Testis (tissue), 2 donors: ENCODE measurements at regions not wholly inside any gene's neighbourhood (a gene's known extent, or its start where the extent isn't known, plus 50 kb on each side); places are given as distances from the start of the nearest gene placed in this dataset.

ENCODE experiments used
- DNase-seq: peaks from one replicate; pipeline ENCODE4 v3.0.0-alpha.2; 2019
- H3K27ac ChIP-seq, 2 donors: fragments of 200-600 bp; sonication (generic); one replicate each; pipeline ENCODE4 v1.5.1; 2019
- H3K27me3 ChIP-seq: fragments of 200-600 bp; sonication (generic); one replicate; pipeline ENCODE4 v1.5.1; 2019
- H3K36me3 ChIP-seq: fragments of 200-600 bp; sonication (generic); one replicate; pipeline ENCODE4 v1.5.1; 2017; ENCODE audit warnings: low read depth; ENCODE audit errors: missing control alignments
- H3K4me1 ChIP-seq: fragments of 200-600 bp; sonication (generic); one replicate; pipeline ENCODE4 v1.5.1; 2019
- H3K4me3 ChIP-seq, 2 donors: fragments of 200-600 bp; sonication (generic); one replicate each; pipeline ENCODE4 v1.5.1; 2017 to 2019
- H3K9me3 ChIP-seq: fragments of 200-600 bp; sonication (generic); one replicate; pipeline ENCODE4 v1.5.1; 2017
- POLR2A ChIP-seq: fragments of 450-650 bp; IDR thresholded peaks from one replicate; pipeline ENCODE4 v1.6.1; 2017; ENCODE audit warnings: antibody characterized with exemption, mild to moderate bottlenecking, moderate library complexity
- WGBS, 2 donors: methylation state at CpG; one replicate each; pipeline ENCODE4 v1.1.5; 2018; 5-methylcytosine and 5-hydroxymethylcytosine counted together
- intact Hi-C: fragments of 100-400 bp; cut with DNase I; formaldehyde crosslinking; loops from one replicate; pipeline ENCODE4 v1.15.1; 2023; ENCODE audit warnings: low total_unique reads
- TF ChIP-seq, protein P1 (sequence below), 3 experiments: fragments of 450-650 bp in 2 of 3; fragments of 200-600 bp in 1 of 3; sonication (generic) in 1 of 3; IDR thresholded peaks; one replicate each; pipeline ENCODE4 v1.5.1; 2016 to 2019; ENCODE audit warnings: antibody characterized with exemption in 3 of 3, mild to moderate bottlenecking in 2 of 3, moderate library complexity in 1 of 3

DNA sequence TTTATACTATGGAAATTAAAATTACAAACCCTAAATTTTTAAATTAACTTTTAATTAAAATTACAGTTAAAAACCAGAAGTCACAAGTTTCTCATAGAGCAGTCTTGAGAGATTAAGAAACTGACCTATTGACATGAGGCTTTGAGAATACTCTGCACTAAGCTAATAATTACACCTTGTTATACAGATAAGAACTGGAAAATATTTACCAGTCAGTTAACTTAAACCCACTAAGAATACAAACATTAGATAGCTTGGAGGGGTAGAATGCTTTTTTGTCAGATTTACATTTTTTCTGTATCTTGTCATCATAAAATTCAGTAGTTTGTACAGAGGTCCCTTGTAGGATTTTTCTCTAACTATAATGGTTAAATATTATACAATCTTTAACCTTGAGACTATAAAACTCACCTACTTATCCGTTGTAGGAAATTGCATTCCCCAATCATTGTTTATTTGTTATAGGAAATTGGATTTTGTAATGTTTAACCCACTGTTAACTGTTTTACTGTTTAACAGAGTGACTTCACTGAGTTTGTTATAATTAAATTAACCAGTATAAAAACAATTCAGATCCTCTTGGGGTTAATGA is 219.7 kb upstream of the PKDCC start:
- Histone ChIP-seq H3K4me1 (no peaks in the 10 kb centered on the region), H3K27me3 (no peaks in the 10 kb centered on the region), H3K9me3 (no peaks in the 10 kb centered on the region), H3K4me3 (no peak overlapping the region), H3K36me3 (no peaks in the 10 kb centered on the region), H3K27ac (no peak overlapping the region)
- WGBS, 2 donors: 21 to 44% methylated on average over 1 of the region's 1 CpG
- no peak for TF ChIP-seq POLR2A
- TF ChIP-seq, protein P1, sequence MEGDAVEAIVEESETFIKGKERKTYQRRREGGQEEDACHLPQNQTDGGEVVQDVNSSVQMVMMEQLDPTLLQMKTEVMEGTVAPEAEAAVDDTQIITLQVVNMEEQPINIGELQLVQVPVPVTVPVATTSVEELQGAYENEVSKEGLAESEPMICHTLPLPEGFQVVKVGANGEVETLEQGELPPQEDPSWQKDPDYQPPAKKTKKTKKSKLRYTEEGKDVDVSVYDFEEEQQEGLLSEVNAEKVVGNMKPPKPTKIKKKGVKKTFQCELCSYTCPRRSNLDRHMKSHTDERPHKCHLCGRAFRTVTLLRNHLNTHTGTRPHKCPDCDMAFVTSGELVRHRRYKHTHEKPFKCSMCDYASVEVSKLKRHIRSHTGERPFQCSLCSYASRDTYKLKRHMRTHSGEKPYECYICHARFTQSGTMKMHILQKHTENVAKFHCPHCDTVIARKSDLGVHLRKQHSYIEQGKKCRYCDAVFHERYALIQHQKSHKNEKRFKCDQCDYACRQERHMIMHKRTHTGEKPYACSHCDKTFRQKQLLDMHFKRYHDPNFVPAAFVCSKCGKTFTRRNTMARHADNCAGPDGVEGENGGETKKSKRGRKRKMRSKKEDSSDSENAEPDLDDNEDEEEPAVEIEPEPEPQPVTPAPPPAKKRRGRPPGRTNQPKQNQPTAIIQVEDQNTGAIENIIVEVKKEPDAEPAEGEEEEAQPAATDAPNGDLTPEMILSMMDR (IDR thresholded peaks at IDR 0.05): no peak
- DNase-seq: no peak
- intact Hi-C loops: no loop called here

DNA sequence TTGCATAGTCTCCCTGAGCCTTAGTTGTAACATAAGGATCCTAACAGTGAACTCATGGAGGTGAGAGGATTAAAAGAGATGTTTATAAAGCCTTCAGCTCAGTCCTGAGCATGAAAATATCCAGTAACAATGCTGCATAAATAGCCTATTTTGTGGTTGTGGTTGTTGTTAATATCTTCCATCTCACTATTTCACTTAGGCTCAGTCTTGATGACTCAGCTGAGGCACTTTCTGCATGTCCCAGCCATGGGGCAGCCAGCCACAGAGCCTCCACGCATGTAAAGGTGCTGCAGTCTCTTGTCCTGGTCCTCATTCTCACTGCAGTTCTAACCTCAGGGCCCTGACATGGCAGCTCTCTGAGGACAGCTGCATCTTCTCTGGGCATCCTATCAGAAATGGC is 218.8 kb upstream of the PKDCC start:
- intact Hi-C loops: no loop called here
- TF ChIP-seq POLR2A: no peak
- TF ChIP-seq, protein P1 (IDR thresholded peaks at IDR 0.05): no peak
- Histone ChIP-seq H3K27me3 (no peaks in the 10 kb centered on the region), H3K27ac (no peak overlapping the region), H3K4me1 (no peaks in the 10 kb centered on the region), H3K36me3 (no peaks in the 10 kb centered on the region), H3K4me3 (no peak overlapping the region), H3K9me3 (no peaks in the 10 kb centered on the region)
- WGBS, 2 donors: 77 to 90% methylated on average over 1 of the region's 1 CpG
- DNase-seq: no peak

DNA sequence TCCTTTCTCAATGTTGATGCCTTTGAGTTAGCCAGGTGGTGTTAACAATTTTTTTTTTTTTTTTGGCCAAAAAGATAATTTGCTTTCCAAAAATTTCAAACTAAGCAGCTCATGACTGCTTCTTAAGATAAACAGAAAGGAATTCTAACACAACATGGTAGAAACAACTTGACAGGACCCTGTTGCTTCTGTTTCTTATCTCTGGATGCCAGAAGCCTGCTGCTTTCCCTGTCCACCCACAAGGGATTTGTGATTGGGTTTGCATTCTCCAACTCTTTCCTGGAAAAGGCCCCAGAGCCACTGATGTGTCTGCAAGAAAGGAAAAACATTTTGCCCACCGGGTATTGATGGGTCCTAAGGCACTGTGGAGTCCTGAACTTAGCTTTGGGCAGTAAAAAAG is 217.2 kb upstream of the PKDCC start:
- no peak overlapping the region for H3K27ac ChIP-seq
- no peaks in the 10 kb centered on the region for H3K27me3 ChIP-seq
- intact Hi-C loops: no loop called here
- no peaks in the 10 kb centered on the region for H3K36me3 ChIP-seq
- WGBS, 2 donors: 58 to 67% methylated on average over 1 of the region's 1 CpG
- DNase-seq: no peak
- no peaks in the 10 kb centered on the region for H3K9me3 ChIP-seq
- H3K4me3 ChIP-seq: no peak overlapping the region
- H3K4me1 ChIP-seq: no peaks in the 10 kb centered on the region
- TF ChIP-seq, protein P1 (IDR thresholded peaks at IDR 0.05): no peak
- no peak for TF ChIP-seq POLR2A

DNA sequence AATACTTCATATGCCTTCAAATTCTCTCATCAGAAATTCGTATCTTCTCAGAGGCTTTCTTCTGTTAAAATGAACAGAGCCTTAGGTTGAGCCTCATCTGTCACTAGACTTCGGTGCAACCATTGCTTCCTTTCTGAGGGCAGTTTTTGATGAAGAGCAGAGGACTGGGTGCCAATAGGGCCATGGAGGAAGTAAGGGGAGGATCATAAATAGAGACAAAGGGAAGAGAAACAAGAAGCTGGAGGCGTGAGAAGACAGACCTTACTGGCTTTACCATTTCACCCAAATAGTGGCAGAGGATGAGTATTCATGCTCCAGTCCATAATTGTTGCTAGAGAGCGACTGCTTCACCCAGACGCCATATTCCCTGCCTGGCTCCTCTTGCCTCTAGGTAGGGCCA is 215.6 kb upstream of the PKDCC start:
- H3K36me3 ChIP-seq: no peaks in the 10 kb centered on the region
- no peak overlapping the region for H3K27ac ChIP-seq
- no peak overlapping the region for H3K4me3 ChIP-seq
- no peaks in the 10 kb centered on the region for H3K27me3 ChIP-seq
- no peaks in the 10 kb centered on the region for H3K4me1 ChIP-seq
- TF ChIP-seq, protein P1 (IDR thresholded peaks at IDR 0.05): no peak
- no peak for TF ChIP-seq POLR2A
- no peak for DNase-seq
- WGBS, 2 donors: 81 to 92% methylated on average over 5 of the region's 5 CpGs
- intact Hi-C loops: no loop called here
- H3K9me3 ChIP-seq: no peaks in the 10 kb centered on the region

DNA sequence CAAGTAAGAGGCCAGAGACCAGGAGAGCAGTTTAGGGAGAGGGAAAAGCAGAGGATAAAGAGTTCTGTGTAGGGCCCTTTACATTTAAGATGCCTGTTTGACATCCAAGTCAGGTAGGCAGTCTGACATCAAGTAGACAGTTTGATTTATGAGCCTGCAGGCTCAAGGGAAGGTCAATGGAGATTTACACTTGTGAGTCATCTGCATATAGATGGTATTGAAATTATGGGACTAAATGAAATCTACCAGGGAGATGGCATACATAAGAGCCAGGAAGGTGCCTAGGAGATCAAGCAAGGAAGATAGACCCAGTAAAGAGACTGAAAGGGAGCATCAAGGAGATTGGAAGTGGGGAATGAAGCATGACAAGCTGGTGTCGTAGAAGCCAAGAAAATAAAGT is 212.4 kb upstream of the PKDCC start:
- H3K36me3 ChIP-seq: no peaks in the 10 kb centered on the region
- no peak overlapping the region for H3K27ac ChIP-seq
- no peaks in the 10 kb centered on the region for H3K27me3 ChIP-seq
- TF ChIP-seq, protein P1 (IDR thresholded peaks at IDR 0.05): no peak
- intact Hi-C loops: no loop called here
- 64 to 72% methylated on average over 1 of the region's 1 CpG for WGBS, 2 donors
- no peaks in the 10 kb centered on the region for H3K9me3 ChIP-seq
- no peak for DNase-seq
- H3K4me1 ChIP-seq: no peaks in the 10 kb centered on the region
- no peak overlapping the region for H3K4me3 ChIP-seq
